Trophoblast cell (in vitro differentiated cells and primary cell): ENCODE measurements at regions not wholly inside any gene's neighbourhood (a gene's known extent, or its start where the extent isn't known, plus 50 kb on each side); places are given as distances from the start of the nearest gene placed in this dataset.
A peak's percentile ranks its signal among the peaks of the same experiment; 100 is the strongest.

Source experiments
- DNase-seq, 2 donors: peaks; one replicate each; pipeline ENCODE4 v3.0.0-alpha.2; 2016
- H2AFZ ChIP-seq: 2 replicates; pipeline ENCODE4 v1.6.1; 2013; ENCODE audit warnings: low read length, moderate library complexity, mild to moderate bottlenecking; ENCODE audit not compliant: insufficient read depth, poor library complexity
- H2AK5ac ChIP-seq: 2 replicates; pipeline ENCODE4 v1.6.1; 2013; ENCODE audit warnings: mild to moderate bottlenecking, low read length
- H2BK120ac ChIP-seq: 2 replicates; pipeline ENCODE4 v1.6.1; 2013; ENCODE audit warnings: low read length, mild to moderate bottlenecking, moderate library complexity; ENCODE audit not compliant: insufficient read depth, poor library complexity
- H2BK12ac ChIP-seq: 2 replicates; pipeline ENCODE4 v1.6.1; 2013; ENCODE audit warnings: mild to moderate bottlenecking, low read length, moderate library complexity
- H2BK5ac ChIP-seq: 2 replicates; pipeline ENCODE4 v1.6.1; 2013; ENCODE audit warnings: low read length, low read depth, moderate library complexity, mild to moderate bottlenecking; ENCODE audit not compliant: poor library complexity
- H3K14ac ChIP-seq: 2 replicates; pipeline ENCODE4 v1.6.1; 2013; ENCODE audit warnings: mild to moderate bottlenecking, low read length
- H3K18ac ChIP-seq: 2 replicates; pipeline ENCODE4 v1.6.1; 2013; ENCODE audit warnings: mild to moderate bottlenecking, low read length
- H3K23ac ChIP-seq: 2 replicates; pipeline ENCODE4 v1.6.1; 2013; ENCODE audit warnings: low read length
- H3K27ac ChIP-seq: 2 replicates; pipeline ENCODE4 v1.5.1; 2013; ENCODE audit warnings: low read depth, mild to moderate bottlenecking, inconsistent platforms, low read length, moderate library complexity
- H3K27me3 ChIP-seq: 2 replicates; pipeline ENCODE4 v1.6.1; 2013; ENCODE audit warnings: inconsistent platforms, mild to moderate bottlenecking, low read length, moderate library complexity; ENCODE audit not compliant: insufficient read depth
- H3K36me3 ChIP-seq, 2 experiments: 1 replicate in 1 of 2; 2 replicates in 1 of 2; pipeline ENCODE4 v1.6.1; 2013; ENCODE audit warnings: low read length in 2 of 2, mild to moderate bottlenecking in 2 of 2, moderate library complexity in 1 of 2; ENCODE audit not compliant: insufficient read depth in 2 of 2, control insufficient read depth in 1 of 2
- H3K4ac ChIP-seq: 2 replicates; pipeline ENCODE4 v1.6.1; 2013; ENCODE audit warnings: low read depth, mild to moderate bottlenecking, low read length, moderate library complexity
- H3K4me1 ChIP-seq, 2 experiments: 1 replicate in 1 of 2; 2 replicates in 1 of 2; pipeline ENCODE4 v1.6.1; 2013; ENCODE audit warnings: low read length in 2 of 2, mild to moderate bottlenecking in 2 of 2, moderate library complexity in 1 of 2; ENCODE audit not compliant: insufficient read depth in 2 of 2, control insufficient read depth in 1 of 2
- H3K4me2 ChIP-seq: 2 replicates; pipeline ENCODE4 v1.6.1; 2013; ENCODE audit warnings: inconsistent platforms, mild to moderate bottlenecking, low read length, moderate library complexity
- H3K4me3 ChIP-seq: 2 replicates; pipeline ENCODE4 v1.5.1; 2013; ENCODE audit warnings: mild to moderate bottlenecking, low read depth, low read length, inconsistent platforms
- H3K79me1 ChIP-seq: one replicate; pipeline ENCODE4 v1.6.1; 2013; ENCODE audit warnings: low read length
- H3K79me2 ChIP-seq: 2 replicates; pipeline ENCODE4 v1.6.1; 2013; ENCODE audit warnings: low read length, mild to moderate bottlenecking; ENCODE audit not compliant: control insufficient read depth, insufficient read depth, poor library complexity
- H3K9ac ChIP-seq: 2 replicates; pipeline ENCODE4 v1.6.1; 2013; ENCODE audit warnings: mild to moderate bottlenecking, low read length
- H3K9me3 ChIP-seq: 2 replicates; pipeline ENCODE4 v1.6.1; 2013; ENCODE audit warnings: low read depth, mild to moderate bottlenecking, control low read depth, inconsistent platforms, low read length; ENCODE audit not compliant: insufficient read depth
- H4K12ac ChIP-seq: 2 replicates; pipeline ENCODE4 v1.6.1; 2013; ENCODE audit warnings: low read depth, mild to moderate bottlenecking, low read length, moderate library complexity
- H4K8ac ChIP-seq: 2 replicates; pipeline ENCODE4 v1.6.1; 2013; ENCODE audit warnings: low read depth, mild to moderate bottlenecking, low read length, moderate library complexity
- H4K91ac ChIP-seq: one replicate; pipeline ENCODE4 v1.6.1; 2013; ENCODE audit warnings: low read depth, mild to moderate bottlenecking, low read length, moderate library complexity
- WGBS: extraction: QIAGEN DNeasy Blood & Tissue Kit; methylation state at CpG from one replicate; pipeline ENCODE4 v1.1.7; 2013; ENCODE audit warnings: missing lambda C conversion rate; ENCODE audit not compliant: insufficient read length, insufficient coverage; ENCODE audit errors: extremely low coverage; 5-methylcytosine and 5-hydroxymethylcytosine counted together

GRCh38 chr3:61333192-61333961 is 82.1 kb upstream of the FHIT start:
- H3K14ac ChIP-seq = no peak overlapping the region
- H3K4me3 ChIP-seq = no peak overlapping the region
- no peak overlapping the region for H4K8ac ChIP-seq
- no peak overlapping the region for H3K9ac ChIP-seq
- no peak overlapping the region for H3K4me2 ChIP-seq
- H2AK5ac ChIP-seq = no peak overlapping the region
- no peak overlapping the region for H2BK5ac ChIP-seq
- H3K4me1 ChIP-seq = no peaks in the 10 kb centered on the region
- H3K79me1 ChIP-seq = no peaks in the 10 kb centered on the region
- no peaks in the 10 kb centered on the region for H3K79me2 ChIP-seq
- no peak overlapping the region for H3K4ac ChIP-seq
- no peaks in the 10 kb centered on the region for H3K27me3 ChIP-seq
- no peak overlapping the region for H2BK12ac ChIP-seq
- no peaks in the 10 kb centered on the region for H3K36me3 ChIP-seq
- no peak overlapping the region for H3K27ac ChIP-seq
- no peak overlapping the region for H3K18ac ChIP-seq
- no peak overlapping the region for H2AFZ ChIP-seq
- H3K9me3 ChIP-seq = no peaks in the 10 kb centered on the region
- no CpG with 5 or more reads among the region's 7 CpGs for WGBS
- peak in 1 of 2 donors; percentile 38 for DNase-seq
- no peak overlapping the region for H4K91ac ChIP-seq
- no peak overlapping the region for H2BK120ac ChIP-seq
- H3K23ac ChIP-seq = no peak overlapping the region
- no peak overlapping the region for H4K12ac ChIP-seq

- Histone ChIP-seq H3K4me1 (no peaks in the 10 kb centered on the region), H3K23ac (no peak overlapping the region), H3K36me3 (no peaks in the 10 kb centered on the region), H4K12ac (no peak overlapping the region), H3K9me3 (no peaks in the 10 kb centered on the region), H3K18ac (no peak overlapping the region), H4K91ac (no peak overlapping the region), H3K4me2 (no peak overlapping the region), H3K9ac (no peak overlapping the region), H4K8ac (no peak overlapping the region), H3K79me2 (no peaks in the 10 kb centered on the region), H2AK5ac (no peak overlapping the region), H3K4me3 (no peak overlapping the region), H3K79me1 (no peaks in the 10 kb centered on the region), H3K14ac (no peak overlapping the region), H3K4ac (no peak overlapping the region), H3K27ac (no peak overlapping the region), H3K27me3 (no peaks in the 10 kb centered on the region), H2BK5ac (no peak overlapping the region), H2AFZ (no peak overlapping the region), H2BK12ac (no peak overlapping the region), H2BK120ac (no peak overlapping the region)
- DNase-seq = no peak
- no CpG with 5 or more reads among the region's 2 CpGs for WGBS
Measured at GRCh38 chr3:61334783-61335182, 83.5 kb upstream of the FHIT start.

GRCh38 chr3:61340931-61341461 is 89.7 kb upstream of the FHIT start:
- no peak overlapping the region for H2BK12ac ChIP-seq
- peak in 1 of 2 donors; percentile 4 for DNase-seq
- no peak overlapping the region for H2AFZ ChIP-seq
- H3K79me2 ChIP-seq = no peaks in the 10 kb centered on the region
- no peak overlapping the region for H3K4me3 ChIP-seq
- H3K79me1 ChIP-seq = no peaks in the 10 kb centered on the region
- H3K4me1 ChIP-seq = no peaks in the 10 kb centered on the region
- H2BK120ac ChIP-seq = no peak overlapping the region
- H3K4me2 ChIP-seq = no peak overlapping the region
- H3K27me3 ChIP-seq = no peaks in the 10 kb centered on the region
- H4K12ac ChIP-seq = no peak overlapping the region
- H3K9me3 ChIP-seq = no peaks in the 10 kb centered on the region
- no peak overlapping the region for H3K4ac ChIP-seq
- H3K18ac ChIP-seq = no peak overlapping the region
- H2AK5ac ChIP-seq = no peak overlapping the region
- H3K9ac ChIP-seq = no peak overlapping the region
- H3K27ac ChIP-seq = no peak overlapping the region
- H3K14ac ChIP-seq = no peak overlapping the region
- no peaks in the 10 kb centered on the region for H3K36me3 ChIP-seq
- H3K23ac ChIP-seq = no peak overlapping the region
- no peak overlapping the region for H4K91ac ChIP-seq
- no peak overlapping the region for H2BK5ac ChIP-seq
- no CpG with 5 or more reads among the region's 7 CpGs for WGBS
- no peak overlapping the region for H4K8ac ChIP-seq

- H3K79me2 ChIP-seq = no peaks in the 10 kb centered on the region
- H2BK120ac ChIP-seq = no peak overlapping the region
- no peak overlapping the region for H3K9ac ChIP-seq
- no peak overlapping the region for H2AK5ac ChIP-seq
- H4K12ac ChIP-seq = no peak overlapping the region
- no peak overlapping the region for H2BK5ac ChIP-seq
- H3K18ac ChIP-seq = no peak overlapping the region
- DNase-seq = no peak
- no peaks in the 10 kb centered on the region for H3K9me3 ChIP-seq
- H3K36me3 ChIP-seq = no peaks in the 10 kb centered on the region
- H3K4ac ChIP-seq = no peak overlapping the region
- H2BK12ac ChIP-seq = no peak overlapping the region
- no peak overlapping the region for H3K23ac ChIP-seq
- no peak overlapping the region for H3K27ac ChIP-seq
- H4K91ac ChIP-seq = no peak overlapping the region
- H4K8ac ChIP-seq = no peak overlapping the region
- no peak overlapping the region for H3K14ac ChIP-seq
- H2AFZ ChIP-seq = no peak overlapping the region
- no peak overlapping the region for H3K4me2 ChIP-seq
- H3K27me3 ChIP-seq = no peaks in the 10 kb centered on the region
- no peaks in the 10 kb centered on the region for H3K4me1 ChIP-seq
- H3K79me1 ChIP-seq = no peaks in the 10 kb centered on the region
- H3K4me3 ChIP-seq = no peak overlapping the region
Measured at GRCh38 chr3:61343543-61343942, 92.3 kb upstream of the FHIT start.
